CD4-positive, alpha-beta T cell (primary cell): ENCODE measurements at regions not wholly inside any gene's neighbourhood (a gene's known extent, or its start where the extent isn't known, plus 50 kb on each side); places are given as distances from the start of the nearest gene placed in this dataset.

Source experiments
- ATAC-seq: fragments of 200-7000 bp; cut with Tn5 transposase; one replicate; pipeline ENCODE4 v1.10.0; 2022; ENCODE audit warnings: mild to moderate bottlenecking; ENCODE audit not compliant: poor library complexity
- CTCF ChIA-PET: fragments of 350-600 bp; sonication (Branson Sonifier 250); formaldehyde crosslinking; loops from one replicate; lab custom pipeline; 2021; ENCODE audit warnings: antibody characterized with exemption, inconsistent platforms; lab: Charles Lee
- POLR2A ChIA-PET: fragments of 350-600 bp; sonication (Branson Sonifier 250); formaldehyde crosslinking; loops from one replicate; lab custom pipeline; 2021; ENCODE audit warnings: antibody characterized with exemption, inconsistent platforms; lab: Charles Lee
- DNase-seq, 14 experiments: peaks; one replicate each; pipeline ENCODE4 v3.0.0-alpha.2; 2013 to 2020; ENCODE audit warnings: mixed read lengths in 2 of 14
- H3K27ac ChIP-seq, 2 donors: one replicate each; pipeline versions ENCODE4 v1.5.1 to v1.7.0; 2013; ENCODE audit warnings: low read length in 2 of 2, low read depth in 1 of 2, mild to moderate bottlenecking in 1 of 2
- H3K27me3 ChIP-seq, 2 experiments: 1 replicate in 1 of 2; 2 replicates in 1 of 2; pipeline versions ENCODE4 v1.6.1 to v1.7.0; 2013; ENCODE audit warnings: low read length in 2 of 2, control low read depth in 1 of 2, mild to moderate bottlenecking in 1 of 2, moderate library complexity in 1 of 2; ENCODE audit not compliant: insufficient read depth in 2 of 2, control insufficient read depth in 1 of 2
- H3K36me3 ChIP-seq: one replicate; pipeline ENCODE4 v1.6.1; 2013; ENCODE audit warnings: low read length, control low read depth; ENCODE audit not compliant: insufficient read depth
- H3K4me1 ChIP-seq: one replicate; pipeline ENCODE4 v1.6.1; 2013; ENCODE audit warnings: low read length, control low read depth; ENCODE audit not compliant: insufficient read depth
- H3K4me3 ChIP-seq: one replicate; pipeline ENCODE4 v1.5.1; 2013; ENCODE audit warnings: mild to moderate bottlenecking, low read length, moderate library complexity
- H3K9me3 ChIP-seq, 2 experiments: 1 replicate in 1 of 2; 2 replicates in 1 of 2; pipeline versions ENCODE4 v1.6.1 to v1.7.0; 2013; ENCODE audit warnings: low read length in 2 of 2, mild to moderate bottlenecking in 2 of 2, control low read depth in 1 of 2, moderate library complexity in 1 of 2; ENCODE audit not compliant: control insufficient read depth in 1 of 2, insufficient read depth in 1 of 2
- H3K27ac Mint-ChIP-seq: one replicate; pipeline ENCODE4 v1.8.0; 2020; ENCODE audit warnings: mixed read lengths
- H3K27me3 Mint-ChIP-seq: one replicate; pipeline ENCODE4 v1.8.0; 2021; ENCODE audit warnings: mixed read lengths
- H3K36me3 Mint-ChIP-seq: one replicate; pipeline ENCODE4 v1.8.0; 2021; ENCODE audit warnings: low read depth, mixed read lengths
- H3K4me1 Mint-ChIP-seq: one replicate; pipeline ENCODE4 v1.8.0; 2021; ENCODE audit warnings: low read depth, mixed read lengths
- H3K4me3 Mint-ChIP-seq: one replicate; pipeline ENCODE4 v1.8.0; 2020; ENCODE audit warnings: mild to moderate bottlenecking, mixed read lengths
- H3K9me3 Mint-ChIP-seq: one replicate; pipeline ENCODE4 v1.8.0; 2020; ENCODE audit warnings: mixed read lengths
- intact Hi-C, 2 experiments: fragments of 100-400 bp; cut with DNase I in 1 of 2; cut with micrococcal nuclease in 1 of 2; formaldehyde crosslinking; loops; one replicate each; pipeline versions ENCODE4 v1.15.1 to v1.9.0; 2023 to 2025; cut with DNase I, micrococcal nuclease
- TF ChIP-seq, protein P1 (sequence below): fragments of 200-600 bp; IDR thresholded peaks from one replicate; pipeline ENCODE4 v1.8.0; 2022; ENCODE audit warnings: antibody characterized with exemption, mild to moderate bottlenecking

- H3K4me1 Mint-ChIP-seq, result no peaks in the 10 kb centered on the region
- no peak overlapping the region for H3K4me3 Mint-ChIP-seq
- ChIA-PET POLR2A (no interaction called here), CTCF (no interaction called here)
- no peaks in the 10 kb centered on the region for H3K27me3 Mint-ChIP-seq
- Histone ChIP-seq H3K36me3 (no peaks in the 10 kb centered on the region), H3K27ac (no peak overlapping the region), H3K27me3 (peaks cover 0 to 2% of the 10 kb centered on the region in 2 experiments), H3K4me1 (no peaks in the 10 kb centered on the region), H3K9me3 (peaks cover 0 to 5% of the 10 kb centered on the region in 2 experiments), H3K4me3 (no peak overlapping the region)
- no peak overlapping the region for H3K27ac Mint-ChIP-seq
- no peaks in the 10 kb centered on the region for H3K9me3 Mint-ChIP-seq
- TF ChIP-seq, protein P1, sequence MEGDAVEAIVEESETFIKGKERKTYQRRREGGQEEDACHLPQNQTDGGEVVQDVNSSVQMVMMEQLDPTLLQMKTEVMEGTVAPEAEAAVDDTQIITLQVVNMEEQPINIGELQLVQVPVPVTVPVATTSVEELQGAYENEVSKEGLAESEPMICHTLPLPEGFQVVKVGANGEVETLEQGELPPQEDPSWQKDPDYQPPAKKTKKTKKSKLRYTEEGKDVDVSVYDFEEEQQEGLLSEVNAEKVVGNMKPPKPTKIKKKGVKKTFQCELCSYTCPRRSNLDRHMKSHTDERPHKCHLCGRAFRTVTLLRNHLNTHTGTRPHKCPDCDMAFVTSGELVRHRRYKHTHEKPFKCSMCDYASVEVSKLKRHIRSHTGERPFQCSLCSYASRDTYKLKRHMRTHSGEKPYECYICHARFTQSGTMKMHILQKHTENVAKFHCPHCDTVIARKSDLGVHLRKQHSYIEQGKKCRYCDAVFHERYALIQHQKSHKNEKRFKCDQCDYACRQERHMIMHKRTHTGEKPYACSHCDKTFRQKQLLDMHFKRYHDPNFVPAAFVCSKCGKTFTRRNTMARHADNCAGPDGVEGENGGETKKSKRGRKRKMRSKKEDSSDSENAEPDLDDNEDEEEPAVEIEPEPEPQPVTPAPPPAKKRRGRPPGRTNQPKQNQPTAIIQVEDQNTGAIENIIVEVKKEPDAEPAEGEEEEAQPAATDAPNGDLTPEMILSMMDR, result no peak
- intact Hi-C loops, result no loop called here
- no peak for DNase-seq
- H3K36me3 Mint-ChIP-seq, result no peaks in the 10 kb centered on the region
- ATAC-seq, result no peak
These were observed 512.7 kb upstream of the BRINP1 start for GRCh38 chr9:119881898-119882297.

- H3K9me3 ChIP-seq, result peaks cover 0 to 5% of the 10 kb centered on the region in 2 experiments
- intact Hi-C loops, result no loop called here
- no peak overlapping the region for H3K27ac Mint-ChIP-seq
- H3K4me1 ChIP-seq, result no peaks in the 10 kb centered on the region
- no peak overlapping the region for H3K4me3 ChIP-seq
- H3K27me3 ChIP-seq, result peaks cover 0 to 2% of the 10 kb centered on the region in 2 experiments
- no peak overlapping the region for H3K4me3 Mint-ChIP-seq
- no peaks in the 10 kb centered on the region for H3K36me3 Mint-ChIP-seq
- TF ChIP-seq, protein P1, result no peak
- no peak overlapping the region for H3K27ac ChIP-seq
- H3K9me3 Mint-ChIP-seq, result no peaks in the 10 kb centered on the region
- H3K36me3 ChIP-seq, result no peaks in the 10 kb centered on the region
- CTCF ChIA-PET, result no interaction called here
- no peaks in the 10 kb centered on the region for H3K4me1 Mint-ChIP-seq
- ATAC-seq (no peak), DNase-seq (no peak)
- POLR2A ChIA-PET, result no interaction called here
- no peaks in the 10 kb centered on the region for H3K27me3 Mint-ChIP-seq
These were observed 511.1 kb upstream of the BRINP1 start for GRCh38 chr9:119880361-119880760.

GRCh38 chr9:119877306-119877705 is 508.1 kb upstream of the BRINP1 start:
- Mint-ChIP-seq H3K9me3 (no peaks in the 10 kb centered on the region), H3K4me1 (no peaks in the 10 kb centered on the region), H3K27me3 (no peaks in the 10 kb centered on the region), H3K4me3 (no peak overlapping the region), H3K27ac (no peak overlapping the region), H3K36me3 (no peaks in the 10 kb centered on the region)
- Histone ChIP-seq H3K9me3 (peaks cover 0 to 5% of the 10 kb centered on the region in 2 experiments), H3K4me1 (no peaks in the 10 kb centered on the region), H3K27me3 (peaks cover 0 to 2% of the 10 kb centered on the region in 2 experiments), H3K4me3 (no peak overlapping the region), H3K27ac (no peak overlapping the region), H3K36me3 (no peaks in the 10 kb centered on the region)
- ChIA-PET CTCF (no interaction called here), POLR2A (no interaction called here)
- TF ChIP-seq, protein P1, result no peak
- no peak for DNase-seq
- ATAC-seq, result no peak
- intact Hi-C loops, result no loop called here
